ENCODE measurements at regions not wholly inside any gene's neighbourhood (a gene's known extent, or its start where the extent isn't known, plus 50 kb on each side); places are given as distances from the start of the nearest gene placed in this dataset.

DNA sequence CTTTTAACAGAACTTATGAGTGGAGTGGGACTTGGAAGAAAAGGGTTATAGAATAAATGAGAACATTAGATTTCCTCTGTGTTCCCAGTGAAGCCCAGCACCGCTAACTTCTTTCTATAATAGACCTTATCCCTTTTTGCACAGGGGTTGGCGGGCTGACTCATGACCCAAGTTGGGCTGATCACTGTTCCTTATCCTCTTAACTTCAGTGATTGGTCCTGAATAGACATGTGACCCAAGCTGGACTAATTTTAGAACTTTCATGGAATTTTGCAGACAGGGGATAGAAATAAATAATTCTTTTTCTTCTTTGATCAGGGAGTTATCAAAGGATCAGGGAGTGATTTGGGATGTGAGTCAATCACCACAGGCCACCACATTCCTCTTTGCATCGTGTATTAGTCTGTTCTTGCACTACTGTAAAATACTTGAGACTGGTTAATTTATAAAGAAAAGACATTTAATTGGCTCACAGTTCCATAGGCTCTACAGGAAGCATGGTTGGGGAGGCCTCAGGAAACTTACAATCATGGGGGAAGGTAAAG, 75.9 kb downstream of the UCHL1 start:
- no peaks in the 10 kb centered on the region for H3K27me3 Mint-ChIP-seq
- no peak overlapping the region for H3K4me3 Mint-ChIP-seq
- CTCF ChIA-PET = no interaction called here
- H3K27ac Mint-ChIP-seq = no peak overlapping the region
- H3K9me3 Mint-ChIP-seq = no peaks in the 10 kb centered on the region
- POLR2A ChIA-PET = no interaction called here
- H3K36me3 Mint-ChIP-seq (ENCODE audit: low read depth) = no peaks in the 10 kb centered on the region
- no peaks in the 10 kb centered on the region for H3K4me1 Mint-ChIP-seq
- DNase-seq = no peak

GRCh38 chr4:41334182-41334581, 77.5 kb downstream of the UCHL1 start:
- ChIA-PET POLR2A (no interaction called here), CTCF (no interaction called here)
- no peak overlapping the region for H3K4me3 Mint-ChIP-seq
- H3K9me3 Mint-ChIP-seq = no peaks in the 10 kb centered on the region
- no peak for DNase-seq
- H3K36me3 Mint-ChIP-seq (ENCODE audit: low read depth) = no peaks in the 10 kb centered on the region
- H3K27ac Mint-ChIP-seq = no peak overlapping the region
- H3K4me1 Mint-ChIP-seq = no peaks in the 10 kb centered on the region
- H3K27me3 Mint-ChIP-seq = no peaks in the 10 kb centered on the region

DNA sequence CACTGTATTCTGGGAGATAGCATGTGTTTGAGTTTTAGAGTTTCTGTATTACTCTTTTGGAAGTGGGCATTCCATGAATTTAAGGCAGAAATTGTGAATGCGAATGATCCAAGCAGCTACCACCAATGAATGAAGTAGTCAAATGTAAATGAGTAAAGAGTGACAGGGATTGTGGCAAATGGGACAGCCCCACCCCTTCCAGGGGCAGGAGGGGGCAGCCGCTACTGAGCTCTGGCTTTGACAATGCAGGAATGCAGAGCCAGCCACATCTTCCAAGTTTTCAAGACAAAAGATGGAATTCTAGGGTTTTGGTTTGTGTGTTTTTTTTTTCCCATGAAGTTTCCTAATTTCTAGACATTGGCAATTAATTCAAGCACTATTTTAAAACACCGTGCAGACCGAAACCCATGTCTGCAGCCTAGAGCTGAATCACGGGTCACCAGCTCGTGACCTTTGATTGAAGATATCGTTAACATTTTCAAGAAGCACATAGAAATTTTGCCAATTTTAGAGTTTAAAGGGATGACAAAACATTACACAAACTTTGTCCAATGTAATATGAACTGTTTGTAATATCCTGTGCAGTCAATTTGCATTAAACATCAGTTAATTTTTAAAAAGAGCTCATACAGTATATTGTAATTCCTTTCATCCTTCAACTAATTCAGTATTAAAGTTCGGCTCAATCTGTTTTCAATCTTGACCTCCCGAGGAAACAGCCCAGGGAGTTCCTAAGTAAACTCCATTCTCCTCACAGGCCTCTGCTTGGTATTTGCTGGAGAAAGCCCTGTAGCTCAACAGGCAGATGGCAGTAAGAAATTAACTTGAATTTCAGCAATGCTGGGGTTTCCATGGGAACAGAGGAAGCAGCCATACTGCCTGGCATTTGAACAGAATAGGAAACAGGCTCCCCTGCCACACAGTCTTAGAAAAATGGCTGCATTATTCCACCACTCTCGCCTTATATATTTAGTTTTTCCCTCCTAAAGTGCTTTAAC, 83.4 kb downstream of the UCHL1 start:
- Mint-ChIP-seq H3K36me3 (ENCODE audit: low read depth) (no peaks in the 10 kb centered on the region), H3K27me3 (no peaks in the 10 kb centered on the region), H3K4me1 (no peaks in the 10 kb centered on the region), H3K27ac (no peak overlapping the region), H3K4me3 (no peak overlapping the region), H3K9me3 (no peaks in the 10 kb centered on the region)
- DNase-seq = no peak
- POLR2A ChIA-PET = no interaction called here
- CTCF ChIA-PET = no interaction called here

DNA sequence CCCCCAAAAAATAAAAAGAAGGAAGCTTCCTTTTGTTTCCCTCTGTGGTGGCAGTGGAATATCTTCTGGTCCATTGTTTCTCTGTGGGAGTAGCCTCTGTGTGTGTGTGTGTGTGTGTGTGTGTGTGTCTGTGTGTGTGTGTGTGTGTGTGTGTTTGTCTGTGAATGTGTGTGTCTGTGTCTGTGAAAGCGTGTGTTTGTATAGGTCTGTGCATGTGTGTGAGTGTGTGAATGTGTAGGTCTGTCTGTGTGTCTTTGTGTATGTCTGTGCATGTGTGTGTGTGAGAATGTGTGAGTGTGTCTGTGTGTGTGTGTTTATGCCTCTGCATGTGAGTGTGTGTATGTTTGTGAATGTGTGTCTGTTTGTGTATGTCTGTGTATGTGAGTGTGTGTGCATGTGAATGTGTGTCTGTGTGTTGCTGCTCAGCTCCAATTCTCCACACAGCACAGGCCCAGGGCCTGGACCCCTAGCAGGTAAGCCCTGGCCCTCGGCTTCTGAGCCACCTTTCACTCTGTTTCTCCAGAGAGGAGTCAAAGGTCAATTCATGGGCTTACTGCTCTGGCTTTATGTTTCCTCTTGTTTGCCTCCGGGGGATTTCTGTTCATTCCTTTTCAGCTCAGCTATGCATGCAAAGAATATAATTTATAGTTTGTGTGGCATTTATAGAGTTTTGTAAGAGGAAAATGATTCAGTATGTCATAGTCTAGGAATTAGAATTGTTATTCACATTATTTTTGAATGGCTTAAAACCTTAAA, 89.8 kb downstream of the UCHL1 start:
- no peaks in the 10 kb centered on the region for H3K27me3 Mint-ChIP-seq
- POLR2A ChIA-PET = no interaction called here
- DNase-seq = no peak
- peaks cover 5% of the 10 kb centered on the region for H3K9me3 Mint-ChIP-seq
- H3K36me3 Mint-ChIP-seq (ENCODE audit: low read depth) = no peaks in the 10 kb centered on the region
- CTCF ChIA-PET = interaction anchor here (0.7 kb wide), 1 partner anchor 573 kb away, joined by 3 read pairs; no protein-coding TSS in a partner anchor
- no peak overlapping the region for H3K27ac Mint-ChIP-seq
- H3K4me3 Mint-ChIP-seq = no peak overlapping the region
- no peaks in the 10 kb centered on the region for H3K4me1 Mint-ChIP-seq

DNA sequence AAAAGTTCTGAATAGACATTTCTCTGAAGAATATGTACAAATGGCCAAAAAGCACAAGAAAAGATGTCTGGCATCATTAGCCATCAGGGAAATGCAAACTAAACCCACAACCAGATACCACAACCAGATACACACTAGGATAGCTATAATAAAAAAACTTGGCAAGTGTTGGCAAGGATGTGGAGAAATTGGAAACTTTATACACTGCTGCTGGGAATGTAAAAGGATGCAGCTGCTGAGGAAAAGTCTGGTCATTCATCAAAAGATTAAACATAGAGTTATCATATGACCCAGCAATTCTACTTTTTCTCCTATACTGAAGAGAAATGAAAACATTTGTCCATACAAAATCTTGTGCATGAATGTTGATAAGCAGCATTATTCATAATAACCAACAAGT, 92.3 kb downstream of the UCHL1 start:
- CTCF ChIA-PET = no interaction called here
- H3K4me3 Mint-ChIP-seq = no peak overlapping the region
- H3K4me1 Mint-ChIP-seq = no peaks in the 10 kb centered on the region
- DNase-seq = no peak
- H3K36me3 Mint-ChIP-seq (ENCODE audit: low read depth) = no peaks in the 10 kb centered on the region
- H3K27me3 Mint-ChIP-seq = no peaks in the 10 kb centered on the region
- no peak overlapping the region for H3K27ac Mint-ChIP-seq
- POLR2A ChIA-PET = no interaction called here
- H3K9me3 Mint-ChIP-seq = peaks cover 5% of the 10 kb centered on the region

DNA sequence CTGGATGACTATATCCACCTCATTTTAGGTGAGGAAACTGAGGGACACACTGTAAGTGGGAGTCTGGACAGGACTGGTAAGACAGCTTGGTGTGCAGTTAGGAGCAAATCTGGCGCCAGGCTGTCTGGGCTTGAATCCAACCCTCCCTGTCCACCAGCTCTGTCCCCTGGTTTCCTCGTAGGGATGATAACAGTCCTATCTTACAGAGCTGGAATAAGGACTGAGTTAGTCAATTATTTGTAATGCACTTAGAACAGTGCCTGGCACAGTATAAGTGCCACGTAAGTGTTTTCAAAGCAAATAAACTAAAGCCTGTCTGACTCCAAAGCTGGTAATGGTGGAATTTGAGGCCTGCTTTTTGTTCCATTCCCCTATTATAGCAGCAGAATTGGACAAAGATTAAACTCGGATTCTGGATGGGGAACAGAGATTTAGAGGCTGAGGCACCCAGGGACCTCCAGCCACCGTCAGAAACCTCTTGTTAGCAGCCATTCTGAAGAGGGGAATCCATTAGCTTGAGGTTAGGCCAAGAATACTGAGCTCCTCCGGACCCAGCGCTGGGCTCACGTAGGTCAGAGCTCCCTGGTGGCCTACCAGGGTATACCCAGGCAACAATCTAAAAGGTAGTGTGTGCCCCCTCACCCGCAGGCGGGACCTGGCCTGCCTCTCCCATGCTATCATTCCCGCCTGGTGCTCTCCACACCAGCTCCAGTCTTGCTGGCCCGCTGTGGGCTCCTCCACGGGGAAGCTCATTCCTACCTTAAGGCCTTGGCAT, 102.1 kb downstream of the UCHL1 start:
- no peak overlapping the region for H3K4me3 Mint-ChIP-seq

GRCh38 chr4:41359422-41359775, 102.7 kb downstream of the UCHL1 start:
- Mint-ChIP-seq H3K36me3 (ENCODE audit: low read depth) (no peaks in the 10 kb centered on the region), H3K4me1 (no peaks in the 10 kb centered on the region), H3K4me3 (no peak overlapping the region), H3K27ac (no peak overlapping the region), H3K9me3 (no peaks in the 10 kb centered on the region), H3K27me3 (peaks cover 43% of the 10 kb centered on the region)
- CTCF ChIA-PET = no interaction called here
- DNase-seq = no peak
- POLR2A ChIA-PET = no interaction called here

More for the DNA sequence above, 102.1 kb downstream of the UCHL1 start:
- no peaks in the 10 kb centered on the region for H3K36me3 Mint-ChIP-seq (ENCODE audit: low read depth)
- peaks cover 40% of the 10 kb centered on the region for H3K27me3 Mint-ChIP-seq
- H3K4me1 Mint-ChIP-seq = no peaks in the 10 kb centered on the region
- H3K9me3 Mint-ChIP-seq = no peaks in the 10 kb centered on the region
- ChIA-PET CTCF (no interaction called here), POLR2A (no interaction called here)
- no peak for DNase-seq
- H3K27ac Mint-ChIP-seq = no peak overlapping the region

- H3K36me3 Mint-ChIP-seq (ENCODE audit: low read depth) = no peaks in the 10 kb centered on the region
- no peak overlapping the region for H3K27ac Mint-ChIP-seq
- ChIA-PET CTCF (no interaction called here), POLR2A (no interaction called here)
- no peak overlapping the region for H3K4me3 Mint-ChIP-seq
- no peaks in the 10 kb centered on the region for H3K9me3 Mint-ChIP-seq
- H3K4me1 Mint-ChIP-seq = no peaks in the 10 kb centered on the region
- DNase-seq = no peak
- peaks cover 44% of the 10 kb centered on the region for H3K27me3 Mint-ChIP-seq
Observed at GRCh38 chr4:41359836-41360213, 103.1 kb downstream of the UCHL1 start.

DNA sequence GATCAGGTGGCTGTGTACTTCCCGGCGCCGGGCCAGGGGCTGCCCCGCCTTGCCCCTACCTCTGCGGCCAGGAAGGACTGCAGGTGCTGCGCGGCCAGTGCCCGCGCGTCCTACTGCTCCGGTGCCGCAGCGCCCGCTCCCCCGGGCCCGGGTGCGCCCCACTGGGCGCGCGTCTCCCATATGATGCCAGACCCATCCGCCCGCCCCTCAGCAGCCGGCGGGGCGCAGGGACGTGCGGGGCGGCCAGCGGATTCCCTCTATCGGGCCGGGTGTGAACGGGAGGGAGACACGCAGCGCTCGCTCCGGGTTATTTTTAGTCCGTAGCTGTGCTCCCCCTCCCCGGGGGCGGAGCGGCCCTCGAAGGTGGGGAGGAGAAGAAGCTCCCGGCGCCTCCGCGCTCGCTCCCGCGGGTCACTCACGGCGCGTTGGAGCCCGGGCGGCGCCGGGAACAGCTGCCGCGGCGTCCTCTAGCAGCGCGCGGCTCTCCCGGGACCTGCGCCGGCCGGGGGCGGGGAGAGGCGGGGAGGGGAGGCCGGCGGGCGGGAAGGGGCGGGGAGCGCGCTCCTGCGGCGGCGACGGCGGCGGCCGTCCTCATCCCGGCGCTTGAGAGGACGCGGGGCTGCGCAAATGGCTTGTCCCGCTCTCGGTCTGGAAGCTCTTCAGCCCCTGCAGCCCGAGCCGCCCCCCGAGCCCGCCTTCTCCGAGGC, 103.6 kb downstream of the UCHL1 start:
- Mint-ChIP-seq H3K4me1 (no peaks in the 10 kb centered on the region), H3K27ac (no peak overlapping the region), H3K27me3 (peaks cover 47% of the 10 kb centered on the region), H3K36me3 (ENCODE audit: low read depth) (no peaks in the 10 kb centered on the region), H3K9me3 (no peaks in the 10 kb centered on the region), H3K4me3 (no peak overlapping the region)
- DNase-seq = no peak
- ChIA-PET CTCF (no interaction called here), POLR2A (no interaction called here)

GRCh38 chr4:41360921-41361793, 104.4 kb downstream of the UCHL1 start:
- H3K27me3 Mint-ChIP-seq = peaks cover 47% of the 10 kb centered on the region
- H3K4me1 Mint-ChIP-seq = no peaks in the 10 kb centered on the region
- no peak overlapping the region for H3K27ac Mint-ChIP-seq
- no peak for DNase-seq
- H3K9me3 Mint-ChIP-seq = no peaks in the 10 kb centered on the region
- H3K4me3 Mint-ChIP-seq = no peak overlapping the region
- ChIA-PET CTCF (interaction anchor here (0.5 kb wide), 1 partner anchor 1023 kb away, joined by 3 read pairs; no protein-coding TSS in a partner anchor), POLR2A (no interaction called here)
- no peaks in the 10 kb centered on the region for H3K36me3 Mint-ChIP-seq (ENCODE audit: low read depth)

- no peak for DNase-seq
- Mint-ChIP-seq H3K9me3 (no peaks in the 10 kb centered on the region), H3K4me1 (no peaks in the 10 kb centered on the region), H3K27me3 (peaks cover 45% of the 10 kb centered on the region), H3K36me3 (ENCODE audit: low read depth) (no peaks in the 10 kb centered on the region), H3K4me3 (no peak overlapping the region), H3K27ac (no peak overlapping the region)
- POLR2A ChIA-PET = no interaction called here
- CTCF ChIA-PET = interaction anchor here (0.5 kb wide), 1 partner anchor 1022 kb away, joined by 3 read pairs; no protein-coding TSS in a partner anchor
Observed at GRCh38 chr4:41361794-41362526, 105.2 kb downstream of the UCHL1 start.
